ENCODE measurements at regions not wholly inside any gene's neighbourhood (a gene's known extent, or its start where the extent isn't known, plus 50 kb on each side); places are given as distances from the start of the nearest gene placed in this dataset.
"Not testable (repeated sequence)": the region's sequence is repeated elsewhere in the genome, so short reads cannot be mapped to it uniquely, and the experiment has no call there.

GRCh38 chr6:155542036-155542435 is 86.4 kb upstream of the NOX3 start:
- Histone ChIP-seq H3K27ac (no peak overlapping the region), H3K9me3 (no peaks in the 10 kb centered on the region), H3K4me1 (no peaks in the 10 kb centered on the region), H3K27me3 (no peaks in the 10 kb centered on the region), H3K36me3 (no peaks in the 10 kb centered on the region), H3K4me3 (no peak overlapping the region)
- ATAC-seq (no peak), DNase-seq (no peak)
- WGBS (ENCODE audit: insufficient coverage, low coverage, low lambda C conversion rate, missing lambda C conversion rate), result 63% methylated on average over 4 of the region's 4 CpGs
- TF ChIP-seq POLR2A (IDR thresholded peaks at IDR 0.05) (no peak), CTCF (IDR thresholded peaks at IDR 0.05) (no peak)
- intact Hi-C loops (cut with DNase I), result no loop called here

GRCh38 chr6:155538708-155539390 is 83.2 kb upstream of the NOX3 start:
- H3K4me3 ChIP-seq, result no peak overlapping the region
- WGBS (ENCODE audit: insufficient coverage, low coverage, low lambda C conversion rate, missing lambda C conversion rate), result 37% methylated on average over 3 of the region's 3 CpGs
- H3K4me1 ChIP-seq, result no peaks in the 10 kb centered on the region
- DNase-seq (no peak), ATAC-seq (no peak)
- H3K27ac ChIP-seq, result no peak overlapping the region
- no peaks in the 10 kb centered on the region for H3K27me3 ChIP-seq
- TF ChIP-seq CTCF (IDR thresholded peaks at IDR 0.05) (no peak), POLR2A (IDR thresholded peaks at IDR 0.05) (no peak)
- peaks cover 0 to 3% (median 0%) of the 10 kb centered on the region in 4 donors for H3K9me3 ChIP-seq
- no peaks in the 10 kb centered on the region for H3K36me3 ChIP-seq
- intact Hi-C loops (cut with DNase I), result no loop called here

- H3K27ac ChIP-seq, result no peak overlapping the region
- TF ChIP-seq CTCF (IDR thresholded peaks at IDR 0.05), result no peak
- no peak for TF ChIP-seq POLR2A (IDR thresholded peaks at IDR 0.05)
- H3K27me3 ChIP-seq, result no peaks in the 10 kb centered on the region
- H3K4me1 ChIP-seq, result no peaks in the 10 kb centered on the region
- DNase-seq, result no peak
- peaks cover 0 to 3% (median 0%) of the 10 kb centered on the region in 4 donors for H3K9me3 ChIP-seq
- H3K36me3 ChIP-seq, result no peaks in the 10 kb centered on the region
- H3K4me3 ChIP-seq, result no peak overlapping the region
- intact Hi-C loops (cut with DNase I), result no loop called here
- ATAC-seq, result no peak
- 93% methylated on average over 2 of the region's 2 CpGs for WGBS (ENCODE audit: insufficient coverage, low coverage, low lambda C conversion rate, missing lambda C conversion rate)
Measured at GRCh38 chr6:155534678-155535077, 79.0 kb upstream of the NOX3 start.

GRCh38 chr6:155530219-155530834 is 74.7 kb upstream of the NOX3 start:
- no peak for DNase-seq
- Histone ChIP-seq H3K9me3 (peaks cover 0 to 3% (median 0%) of the 10 kb centered on the region in 4 donors), H3K4me3 (no peak overlapping the region), H3K27me3 (no peaks in the 10 kb centered on the region), H3K4me1 (no peaks in the 10 kb centered on the region), H3K36me3 (no peaks in the 10 kb centered on the region), H3K27ac (no peak overlapping the region)
- TF ChIP-seq POLR2A (IDR thresholded peaks at IDR 0.05) (no peak), CTCF (IDR thresholded peaks at IDR 0.05) (peak; percentile 49 to 65 (median 49))
- 24% methylated on average over 4 of the region's 4 CpGs for WGBS (ENCODE audit: insufficient coverage, low coverage, low lambda C conversion rate, missing lambda C conversion rate)
- intact Hi-C loops (cut with DNase I), result no loop called here
- ATAC-seq, result peak in 2 of 4 donors; percentile 46 to 63

GRCh38 chr6:155529814-155530213 is 74.2 kb upstream of the NOX3 start:
- H3K27ac ChIP-seq, result peak overlapping the region in 1 of 3 donors; percentile 1
- H3K9me3 ChIP-seq, DNase-seq, H3K36me3 ChIP-seq, H3K27me3 ChIP-seq, H3K4me3 ChIP-seq, H3K4me1 ChIP-seq, ATAC-seq: not testable (repeated sequence)
- intact Hi-C loops (cut with DNase I), result loop anchor here in 1 of 2 donors (10.0 kb wide), 1 partner anchor 195 kb away; no protein-coding TSS in a partner anchor
- WGBS (ENCODE audit: insufficient coverage, low coverage, low lambda C conversion rate, missing lambda C conversion rate), result 88% methylated on average over 7 of the region's 7 CpGs
